ENCODE measurements at regions not wholly inside any gene's neighbourhood (a gene's known extent, or its start where the extent isn't known, plus 50 kb on each side); places are given as distances from the start of the nearest gene placed in this dataset.

DNA sequence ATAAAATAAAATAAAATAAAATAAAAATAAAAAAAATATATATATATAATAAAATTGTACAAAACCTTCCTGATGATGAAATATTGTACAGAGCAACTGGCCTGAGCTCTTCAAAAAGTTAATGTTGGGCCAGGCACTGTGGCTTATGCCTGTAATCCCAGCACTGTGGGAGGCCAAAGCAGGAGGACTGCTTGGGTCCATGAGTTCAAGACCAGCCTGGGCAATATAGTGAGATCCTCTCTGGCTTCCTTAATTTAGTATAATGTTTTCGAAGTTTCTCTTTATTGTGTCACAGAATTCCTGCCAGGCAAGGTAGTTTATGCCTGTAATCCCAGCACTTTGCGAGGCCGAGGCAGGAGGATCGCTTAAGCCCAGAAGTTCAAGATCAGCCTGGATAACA lies 113.9 kb upstream of the SALL4 start:
- no peaks in the 10 kb centered on the region for H3K9me3 ChIP-seq (ENCODE audit: low read length)
- peaks cover 23% of the 10 kb centered on the region for H3K4me1 ChIP-seq (ENCODE audit: insufficient read depth, low read length)
- no peak overlapping the region for H3K4me3 ChIP-seq (ENCODE audit: low read length)
- H3K36me3 ChIP-seq (ENCODE audit: insufficient read depth, low read length): no peaks in the 10 kb centered on the region
- H3K27me3 ChIP-seq (ENCODE audit: insufficient read depth, low read length): no peaks in the 10 kb centered on the region
- no peak overlapping the region for H2AFZ ChIP-seq (ENCODE audit: low read depth, low read length)

DNA sequence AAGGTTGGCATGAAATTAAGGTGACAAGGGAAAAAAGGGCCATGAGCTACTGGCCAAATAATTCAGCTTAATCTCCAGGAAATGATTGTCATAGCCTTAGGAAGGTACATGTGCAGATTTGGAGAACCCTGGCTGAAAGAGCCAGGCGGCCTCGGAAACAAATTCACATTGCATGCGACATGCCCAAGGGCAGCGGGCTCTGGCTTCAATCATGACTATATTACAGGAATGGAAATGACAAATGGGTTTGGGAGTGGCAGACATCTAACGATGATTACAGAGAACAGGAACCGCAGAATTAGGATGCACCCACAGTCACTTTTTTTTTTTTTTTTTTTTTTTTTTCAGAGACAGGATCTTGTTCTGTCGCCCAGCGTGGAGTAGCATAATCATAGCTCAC lies 112.4 kb upstream of the SALL4 start:
- H2AFZ ChIP-seq (ENCODE audit: low read depth, low read length): no peak overlapping the region
- H3K4me1 ChIP-seq (ENCODE audit: insufficient read depth, low read length): peaks cover 38% of the 10 kb centered on the region
- H3K4me3 ChIP-seq (ENCODE audit: low read length): no peak overlapping the region
- no peaks in the 10 kb centered on the region for H3K9me3 ChIP-seq (ENCODE audit: low read length)
- H3K36me3 ChIP-seq (ENCODE audit: insufficient read depth, low read length): no peaks in the 10 kb centered on the region
- H3K27me3 ChIP-seq (ENCODE audit: insufficient read depth, low read length): no peaks in the 10 kb centered on the region

GRCh38 chr20:51910321-51911050 lies 108.2 kb upstream of the SALL4 start:
- H3K27me3 ChIP-seq (ENCODE audit: insufficient read depth, low read length): no peaks in the 10 kb centered on the region
- peak overlapping the region; percentile 14 for H3K4me3 ChIP-seq (ENCODE audit: low read length)
- H2AFZ ChIP-seq (ENCODE audit: low read depth, low read length): peak overlapping the region; percentile 49
- H3K36me3 ChIP-seq (ENCODE audit: insufficient read depth, low read length): no peaks in the 10 kb centered on the region
- H3K9me3 ChIP-seq (ENCODE audit: low read length): no peaks in the 10 kb centered on the region
- peaks cover 31% of the 10 kb centered on the region for H3K4me1 ChIP-seq (ENCODE audit: insufficient read depth, low read length)

GRCh38 chr20:51906679-51907078 lies 104.4 kb upstream of the SALL4 start:
- H3K4me1 ChIP-seq (ENCODE audit: insufficient read depth, low read length): peaks cover 23% of the 10 kb centered on the region
- no peaks in the 10 kb centered on the region for H3K36me3 ChIP-seq (ENCODE audit: insufficient read depth, low read length)
- H3K27me3 ChIP-seq (ENCODE audit: insufficient read depth, low read length): no peaks in the 10 kb centered on the region
- H3K9me3 ChIP-seq (ENCODE audit: low read length): no peaks in the 10 kb centered on the region
- H3K4me3 ChIP-seq (ENCODE audit: low read length): no peak overlapping the region
- no peak overlapping the region for H2AFZ ChIP-seq (ENCODE audit: low read depth, low read length)

- no peaks in the 10 kb centered on the region for H3K9me3 ChIP-seq (ENCODE audit: low read length)
- no peaks in the 10 kb centered on the region for H3K27me3 ChIP-seq (ENCODE audit: insufficient read depth, low read length)
- no peaks in the 10 kb centered on the region for H3K36me3 ChIP-seq (ENCODE audit: insufficient read depth, low read length)
Measured at GRCh38 chr20:51906049-51906448, 103.7 kb upstream of the SALL4 start.

GRCh38 chr20:51902933-51903332 lies 100.6 kb upstream of the SALL4 start:
- Histone ChIP-seq H3K4me1 (ENCODE audit: insufficient read depth, low read length) (no peaks in the 10 kb centered on the region), H3K4me3 (ENCODE audit: low read length) (no peak overlapping the region), H2AFZ (ENCODE audit: low read depth, low read length) (no peak overlapping the region), H3K27me3 (ENCODE audit: insufficient read depth, low read length) (no peaks in the 10 kb centered on the region), H3K36me3 (ENCODE audit: insufficient read depth, low read length) (no peaks in the 10 kb centered on the region), H3K9me3 (ENCODE audit: low read length) (no peaks in the 10 kb centered on the region)

More at GRCh38 chr20:51906049-51906448, 103.7 kb upstream of the SALL4 start:
- Histone ChIP-seq H3K4me1 (ENCODE audit: insufficient read depth, low read length) (peaks cover 16% of the 10 kb centered on the region), H2AFZ (ENCODE audit: low read depth, low read length) (no peak overlapping the region), H3K4me3 (ENCODE audit: low read length) (no peak overlapping the region)

GRCh38 chr20:51900443-51900842 lies 98.1 kb upstream of the SALL4 start:
- Histone ChIP-seq H3K27me3 (ENCODE audit: insufficient read depth, low read length) (no peaks in the 10 kb centered on the region), H3K9me3 (ENCODE audit: low read length) (no peaks in the 10 kb centered on the region), H3K4me3 (ENCODE audit: low read length) (no peak overlapping the region), H3K4me1 (ENCODE audit: insufficient read depth, low read length) (peaks cover under 1% of the 10 kb centered on the region), H2AFZ (ENCODE audit: low read depth, low read length) (no peak overlapping the region), H3K36me3 (ENCODE audit: insufficient read depth, low read length) (no peaks in the 10 kb centered on the region)

DNA sequence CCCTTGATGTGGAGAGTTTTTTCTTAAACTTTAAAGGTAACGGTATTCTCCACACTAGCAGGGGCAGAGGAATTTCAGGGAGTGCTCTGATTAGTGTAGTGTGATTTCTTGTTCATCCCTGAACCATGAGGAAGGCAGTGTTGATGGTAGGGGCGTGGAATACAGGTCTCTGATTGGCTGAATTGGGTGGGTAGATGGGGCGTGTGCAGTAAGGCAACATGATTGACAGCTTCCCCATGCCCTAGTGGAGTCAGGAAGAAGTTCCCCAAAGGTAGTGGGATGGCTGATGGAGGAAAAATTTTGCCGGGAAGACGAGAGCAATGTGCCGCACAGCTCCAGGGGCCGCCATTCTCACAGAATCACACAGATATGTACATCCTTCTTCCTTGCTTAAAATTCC lies 97.4 kb upstream of the SALL4 start:
- Histone ChIP-seq H3K4me1 (ENCODE audit: insufficient read depth, low read length) (peaks cover 2% of the 10 kb centered on the region), H3K36me3 (ENCODE audit: insufficient read depth, low read length) (no peaks in the 10 kb centered on the region), H2AFZ (ENCODE audit: low read depth, low read length) (no peak overlapping the region), H3K27me3 (ENCODE audit: insufficient read depth, low read length) (no peaks in the 10 kb centered on the region), H3K9me3 (ENCODE audit: low read length) (no peaks in the 10 kb centered on the region), H3K4me3 (ENCODE audit: low read length) (no peak overlapping the region)

GRCh38 chr20:51898788-51899187 lies 96.5 kb upstream of the SALL4 start:
- H3K36me3 ChIP-seq (ENCODE audit: insufficient read depth, low read length): no peaks in the 10 kb centered on the region
- no peak overlapping the region for H3K4me3 ChIP-seq (ENCODE audit: low read length)
- H3K27me3 ChIP-seq (ENCODE audit: insufficient read depth, low read length): no peaks in the 10 kb centered on the region
- H3K4me1 ChIP-seq (ENCODE audit: insufficient read depth, low read length): peaks cover 2% of the 10 kb centered on the region
- no peak overlapping the region for H2AFZ ChIP-seq (ENCODE audit: low read depth, low read length)
- no peaks in the 10 kb centered on the region for H3K9me3 ChIP-seq (ENCODE audit: low read length)

GRCh38 chr20:51894619-51895018 lies 92.3 kb upstream of the SALL4 start:
- no peaks in the 10 kb centered on the region for H3K9me3 ChIP-seq (ENCODE audit: low read length)
- H3K4me1 ChIP-seq (ENCODE audit: insufficient read depth, low read length): peaks cover 7% of the 10 kb centered on the region
- H3K36me3 ChIP-seq (ENCODE audit: insufficient read depth, low read length): no peaks in the 10 kb centered on the region
- no peak overlapping the region for H3K4me3 ChIP-seq (ENCODE audit: low read length)
- no peaks in the 10 kb centered on the region for H3K27me3 ChIP-seq (ENCODE audit: insufficient read depth, low read length)
- no peak overlapping the region for H2AFZ ChIP-seq (ENCODE audit: low read depth, low read length)

GRCh38 chr20:51894201-51894600 lies 91.9 kb upstream of the SALL4 start:
- Histone ChIP-seq H3K27me3 (ENCODE audit: insufficient read depth, low read length) (no peaks in the 10 kb centered on the region), H3K36me3 (ENCODE audit: insufficient read depth, low read length) (no peaks in the 10 kb centered on the region), H3K4me3 (ENCODE audit: low read length) (no peak overlapping the region), H3K4me1 (ENCODE audit: insufficient read depth, low read length) (peaks cover 11% of the 10 kb centered on the region), H3K9me3 (ENCODE audit: low read length) (no peaks in the 10 kb centered on the region), H2AFZ (ENCODE audit: low read depth, low read length) (no peak overlapping the region)

GRCh38 chr20:51893723-51894122 lies 91.4 kb upstream of the SALL4 start:
- Histone ChIP-seq H3K27me3 (ENCODE audit: insufficient read depth, low read length) (no peaks in the 10 kb centered on the region), H2AFZ (ENCODE audit: low read depth, low read length) (no peak overlapping the region), H3K9me3 (ENCODE audit: low read length) (no peaks in the 10 kb centered on the region), H3K4me3 (ENCODE audit: low read length) (no peak overlapping the region), H3K4me1 (ENCODE audit: insufficient read depth, low read length) (peaks cover 15% of the 10 kb centered on the region), H3K36me3 (ENCODE audit: insufficient read depth, low read length) (no peaks in the 10 kb centered on the region)

- H3K27me3 ChIP-seq (ENCODE audit: insufficient read depth, low read length): no peaks in the 10 kb centered on the region
- no peaks in the 10 kb centered on the region for H3K9me3 ChIP-seq (ENCODE audit: low read length)
- H3K4me1 ChIP-seq (ENCODE audit: insufficient read depth, low read length): peaks cover 33% of the 10 kb centered on the region
- peak overlapping the region; percentile 21 for H2AFZ ChIP-seq (ENCODE audit: low read depth, low read length)
- H3K4me3 ChIP-seq (ENCODE audit: low read length): no peak overlapping the region
- no peaks in the 10 kb centered on the region for H3K36me3 ChIP-seq (ENCODE audit: insufficient read depth, low read length)
Measured at GRCh38 chr20:51890003-51890402, 87.7 kb upstream of the SALL4 start.

DNA sequence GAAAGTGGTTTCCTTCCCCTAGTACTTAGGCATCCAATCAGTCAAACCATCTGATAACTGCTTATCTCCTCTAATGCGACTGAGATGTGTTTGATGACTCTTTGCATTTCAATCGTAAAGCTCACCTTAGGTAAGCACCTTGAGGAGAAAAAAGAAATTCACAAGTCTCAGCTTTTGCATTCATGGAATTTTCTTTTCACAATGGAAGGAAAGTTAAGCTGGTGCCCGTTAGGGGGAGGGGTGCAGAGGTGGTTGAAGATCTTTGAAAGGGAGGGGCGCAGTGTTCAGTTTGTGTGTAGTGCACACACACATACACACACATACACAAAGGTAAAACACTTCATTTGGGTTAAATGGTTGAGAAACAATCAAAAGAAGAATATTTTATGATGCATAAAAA lies 87.1 kb upstream of the SALL4 start:
- Histone ChIP-seq H3K27me3 (ENCODE audit: insufficient read depth, low read length) (no peaks in the 10 kb centered on the region), H3K4me3 (ENCODE audit: low read length) (no peak overlapping the region), H3K9me3 (ENCODE audit: low read length) (no peaks in the 10 kb centered on the region), H3K36me3 (ENCODE audit: insufficient read depth, low read length) (no peaks in the 10 kb centered on the region), H2AFZ (ENCODE audit: low read depth, low read length) (peak overlapping the region; percentile 21), H3K4me1 (ENCODE audit: insufficient read depth, low read length) (peaks cover 33% of the 10 kb centered on the region)

Measured in neuron (in vitro differentiated cells).